Thyroid gland (tissue), 4 donors: ENCODE measurements at regions not wholly inside any gene's neighbourhood (a gene's known extent, or its start where the extent isn't known, plus 50 kb on each side); places are given as distances from the start of the nearest gene placed in this dataset.

ENCODE experiments used
- DNase-seq, 2 donors: peaks; one replicate each; pipeline ENCODE4 v3.0.0-alpha.2; 2019
- H3K27ac ChIP-seq, 3 donors: fragments of 200-600 bp; sonication (generic); 1 replicate in 2 of 3; 2 replicates in 1 of 3; pipeline ENCODE4 v1.5.1; 2016 to 2019; ENCODE audit warnings: mild to moderate bottlenecking in 1 of 3, moderate library complexity in 1 of 3
- H3K27me3 ChIP-seq: fragments of 200-600 bp; sonication (generic); one replicate; pipeline ENCODE4 v1.5.1; 2019
- H3K36me3 ChIP-seq, 2 donors: fragments of 200-600 bp; sonication (generic); one replicate each; pipeline ENCODE4 v1.5.1; 2016 to 2019
- H3K4me1 ChIP-seq, 2 donors: fragments of 200-600 bp; sonication (generic); one replicate each; pipeline ENCODE4 v1.5.1; 2017 to 2019
- H3K4me3 ChIP-seq, 3 donors: fragments of 200-600 bp; sonication (generic); replicated peaks in 1 of 3; 1 replicate in 2 of 3; 2 replicates in 1 of 3; pipeline ENCODE4 v1.5.1; 2016; ENCODE audit warnings: mild to moderate bottlenecking in 1 of 3
- H3K9me3 ChIP-seq: fragments of 200-600 bp; sonication (generic); one replicate; pipeline ENCODE4 v1.5.1; 2017
- CTCF ChIP-seq, 6 experiments: fragments of 200-600 bp in 3 of 6; fragments of 450-650 bp in 3 of 6; sonication (generic) in 3 of 6; IDR thresholded peaks; one replicate each; pipeline ENCODE4 v1.5.1; 2016 to 2019; ENCODE audit warnings: antibody characterized with exemption in 6 of 6, mild to moderate bottlenecking in 2 of 6, inconsistent platforms in 1 of 6, moderate library complexity in 1 of 6
- POLR2A ChIP-seq, 2 donors: fragments of 450-650 bp; IDR thresholded peaks; one replicate each; pipeline ENCODE4 v1.6.1; 2017; ENCODE audit warnings: antibody characterized with exemption in 2 of 2, mild to moderate bottlenecking in 2 of 2, moderate library complexity in 1 of 2
- WGBS, 2 donors: methylation state at CpG; one replicate each; pipeline ENCODE4 v1.1.5; 2017; 5-methylcytosine and 5-hydroxymethylcytosine counted together
- intact Hi-C: fragments of 100-400 bp; cut with DNase I; formaldehyde crosslinking; loops from one replicate; pipeline ENCODE4 v1.15.1; 2023

GRCh38 chr3:28936154-28936553 lies 344.7 kb upstream of the RBMS3 start:
- TF ChIP-seq POLR2A (IDR thresholded peaks at IDR 0.05), result no peak
- no peak for TF ChIP-seq CTCF (IDR thresholded peaks at IDR 0.05)
- Histone ChIP-seq H3K4me3 (no peak overlapping the region), H3K4me1 (peaks cover 0 to 8% of the 10 kb centered on the region in 2 donors), H3K9me3 (no peaks in the 10 kb centered on the region), H3K27me3 (no peaks in the 10 kb centered on the region), H3K36me3 (no peaks in the 10 kb centered on the region), H3K27ac (no peak overlapping the region)
- no peak for DNase-seq
- 75 to 78% methylated on average over 2 of the region's 2 CpGs for WGBS, 2 donors
- intact Hi-C loops, result no loop called here

- Histone ChIP-seq H3K36me3 (no peaks in the 10 kb centered on the region), H3K4me1 (peaks cover 0 to 8% of the 10 kb centered on the region in 2 donors), H3K9me3 (no peaks in the 10 kb centered on the region), H3K27ac (peak overlapping the region in 1 of 3 donors; percentile 1), H3K27me3 (no peaks in the 10 kb centered on the region), H3K4me3 (no peak overlapping the region)
- intact Hi-C loops, result no loop called here
- TF ChIP-seq POLR2A (IDR thresholded peaks at IDR 0.05), result no peak
- TF ChIP-seq CTCF (IDR thresholded peaks at IDR 0.05), result no peak
- no peak for DNase-seq
These were observed 340.3 kb upstream of the RBMS3 start for GRCh38 chr3:28940530-28940929.

- H3K27ac ChIP-seq, result peak overlapping the region in 2 of 3 donors; percentile 1 to 32
- TF ChIP-seq CTCF (IDR thresholded peaks at IDR 0.05) (no peak), POLR2A (IDR thresholded peaks at IDR 0.05) (no peak)
- H3K27me3 ChIP-seq, result no peaks in the 10 kb centered on the region
- no peak overlapping the region for H3K4me3 ChIP-seq
- no peaks in the 10 kb centered on the region for H3K36me3 ChIP-seq
- H3K4me1 ChIP-seq, result peaks cover 0 to 8% of the 10 kb centered on the region in 2 donors
- intact Hi-C loops, result no loop called here
- DNase-seq, result no peak
- no peaks in the 10 kb centered on the region for H3K9me3 ChIP-seq
- WGBS, 2 donors, result 74 to 76% methylated on average over 1 of the region's 1 CpG
These were observed 339.9 kb upstream of the RBMS3 start for GRCh38 chr3:28940994-28941393.

- Histone ChIP-seq H3K4me1 (no peaks in the 10 kb centered on the region), H3K27ac (no peak overlapping the region), H3K36me3 (no peaks in the 10 kb centered on the region), H3K4me3 (no peak overlapping the region), H3K9me3 (no peaks in the 10 kb centered on the region), H3K27me3 (no peaks in the 10 kb centered on the region)
- no peak for DNase-seq
- WGBS, 2 donors, result 66 to 78% methylated on average over 2 of the region's 2 CpGs
- no peak for TF ChIP-seq CTCF (IDR thresholded peaks at IDR 0.05)
- no peak for TF ChIP-seq POLR2A (IDR thresholded peaks at IDR 0.05)
- intact Hi-C loops, result no loop called here
These were observed 333.8 kb upstream of the RBMS3 start for GRCh38 chr3:28947061-28947460.

- no peak overlapping the region for H3K4me3 ChIP-seq
- WGBS, 2 donors, result 90 to 91% methylated on average over 2 of the region's 2 CpGs
These were observed 333.1 kb upstream of the RBMS3 start for GRCh38 chr3:28947751-28948150.

More at GRCh38 chr3:28947751-28948150, 333.1 kb upstream of the RBMS3 start:
- intact Hi-C loops, result no loop called here
- no peaks in the 10 kb centered on the region for H3K4me1 ChIP-seq
- no peak for DNase-seq
- TF ChIP-seq CTCF (IDR thresholded peaks at IDR 0.05), result no peak
- no peak for TF ChIP-seq POLR2A (IDR thresholded peaks at IDR 0.05)
- H3K27ac ChIP-seq, result no peak overlapping the region
- no peaks in the 10 kb centered on the region for H3K9me3 ChIP-seq
- H3K27me3 ChIP-seq, result no peaks in the 10 kb centered on the region
- H3K36me3 ChIP-seq, result no peaks in the 10 kb centered on the region
